ENCODE measurements at regions not wholly inside any gene's neighbourhood (a gene's known extent, or its start where the extent isn't known, plus 50 kb on each side); places are given as distances from the start of the nearest gene placed in this dataset.
A peak's percentile ranks its signal among the peaks of the same experiment; 100 is the strongest.

- Mint-ChIP-seq H3K4me3 (no peak overlapping the region), H3K4me1 (peaks cover 18% of the 10 kb centered on the region), H3K27ac (no peak overlapping the region), H3K27me3 (no peaks in the 10 kb centered on the region), H3K9me3 (no peaks in the 10 kb centered on the region), H3K36me3 (ENCODE audit: low read depth) (no peaks in the 10 kb centered on the region)
- ChIA-PET POLR2A (interaction anchor here (0.6 kb wide), 1 partner anchor 17 kb away, joined by 5 read pairs; no protein-coding TSS in a partner anchor), CTCF (interaction anchor here (0.5 to 1.5 kb wide), 2 partner anchors 11 to 264 kb away, joined by 4 to 6 read pairs; no protein-coding TSS in a partner anchor)
- DNase-seq: no peak
Observed at GRCh38 chr14:100381395-100382105, 58.4 kb downstream of the SLC25A47 start.

- no peak overlapping the region for H3K27ac Mint-ChIP-seq
- H3K4me1 Mint-ChIP-seq: peaks cover 13% of the 10 kb centered on the region
- ChIA-PET POLR2A (no interaction called here), CTCF (interaction anchor here (1.5 kb wide), 1 partner anchor 264 kb away, joined by 6 read pairs; no protein-coding TSS in a partner anchor)
- no peak for DNase-seq
- H3K9me3 Mint-ChIP-seq: no peaks in the 10 kb centered on the region
- H3K36me3 Mint-ChIP-seq (ENCODE audit: low read depth): no peaks in the 10 kb centered on the region
- H3K27me3 Mint-ChIP-seq: no peaks in the 10 kb centered on the region
- H3K4me3 Mint-ChIP-seq: no peak overlapping the region
Observed at GRCh38 chr14:100382106-100382455, 58.9 kb downstream of the SLC25A47 start.

GRCh38 chr14:100383727-100384158 is 60.6 kb downstream of the SLC25A47 start:
- peaks cover 15% of the 10 kb centered on the region for H3K4me1 Mint-ChIP-seq
- H3K4me3 Mint-ChIP-seq: no peak overlapping the region
- ChIA-PET CTCF (interaction anchor here (1.0 to 3.7 kb wide), 8 partner anchors 22 to 279 kb away, joined by 3 to 27 read pairs (median 4); no protein-coding TSS in a partner anchor), POLR2A (no interaction called here)
- peak; percentile 73 for DNase-seq
- no peak overlapping the region for H3K27ac Mint-ChIP-seq
- no peaks in the 10 kb centered on the region for H3K9me3 Mint-ChIP-seq
- no peaks in the 10 kb centered on the region for H3K27me3 Mint-ChIP-seq
- H3K36me3 Mint-ChIP-seq (ENCODE audit: low read depth): no peaks in the 10 kb centered on the region

GRCh38 chr14:100384277-100384676 is 61.1 kb downstream of the SLC25A47 start:
- H3K4me3 Mint-ChIP-seq: no peak overlapping the region

GRCh38 chr14:100384819-100385813 is 62.0 kb downstream of the SLC25A47 start:
- H3K36me3 Mint-ChIP-seq (ENCODE audit: low read depth): no peaks in the 10 kb centered on the region
- CTCF ChIA-PET: interaction anchor here (1.0 to 3.7 kb wide), 10 partner anchors 9 to 362 kb away, joined by 3 to 27 read pairs (median 4); no protein-coding TSS in a partner anchor

More at GRCh38 chr14:100384277-100384676, 61.1 kb downstream of the SLC25A47 start:
- POLR2A ChIA-PET: no interaction called here
- Mint-ChIP-seq H3K4me1 (peaks cover 14% of the 10 kb centered on the region), H3K27ac (no peak overlapping the region), H3K9me3 (no peaks in the 10 kb centered on the region), H3K36me3 (ENCODE audit: low read depth) (no peaks in the 10 kb centered on the region), H3K27me3 (no peaks in the 10 kb centered on the region)
- CTCF ChIA-PET: interaction anchor here (1.0 to 3.7 kb wide), 11 partner anchors 23 to 279 kb away, joined by 3 to 27 read pairs (median 4); no protein-coding TSS in a partner anchor
- DNase-seq: no peak

GRCh38 chr14:100386121-100386520 is 63.0 kb downstream of the SLC25A47 start:
- ChIA-PET CTCF (interaction anchor here (1.5 to 3.7 kb wide), 5 partner anchors 10 to 267 kb away, joined by 4 to 27 read pairs (median 6); no protein-coding TSS in a partner anchor), POLR2A (no interaction called here)
- Mint-ChIP-seq H3K9me3 (no peaks in the 10 kb centered on the region), H3K27ac (no peak overlapping the region), H3K4me1 (peaks cover 14% of the 10 kb centered on the region), H3K36me3 (ENCODE audit: low read depth) (no peaks in the 10 kb centered on the region), H3K4me3 (no peak overlapping the region), H3K27me3 (no peaks in the 10 kb centered on the region)
- DNase-seq: no peak

More at GRCh38 chr14:100384819-100385813, 62.0 kb downstream of the SLC25A47 start:
- Mint-ChIP-seq H3K27me3 (no peaks in the 10 kb centered on the region), H3K27ac (no peak overlapping the region), H3K4me3 (no peak overlapping the region), H3K4me1 (peaks cover 14% of the 10 kb centered on the region), H3K9me3 (no peaks in the 10 kb centered on the region)
- POLR2A ChIA-PET: no interaction called here
- no peak for DNase-seq

GRCh38 chr14:100386846-100387245 is 63.7 kb downstream of the SLC25A47 start:
- DNase-seq: no peak
- no peaks in the 10 kb centered on the region for H3K27me3 Mint-ChIP-seq
- ChIA-PET CTCF (interaction anchor here (1.4 to 1.8 kb wide), 3 partner anchors 9 to 259 kb away, joined by 5 to 6 read pairs (median 6); no protein-coding TSS in a partner anchor), POLR2A (no interaction called here)
- no peak overlapping the region for H3K27ac Mint-ChIP-seq
- H3K4me3 Mint-ChIP-seq: no peak overlapping the region
- no peaks in the 10 kb centered on the region for H3K36me3 Mint-ChIP-seq (ENCODE audit: low read depth)
- peaks cover 14% of the 10 kb centered on the region for H3K4me1 Mint-ChIP-seq
- H3K9me3 Mint-ChIP-seq: no peaks in the 10 kb centered on the region

- H3K36me3 Mint-ChIP-seq (ENCODE audit: low read depth): no peaks in the 10 kb centered on the region
- no peak overlapping the region for H3K4me3 Mint-ChIP-seq
- no peak for DNase-seq
- ChIA-PET CTCF (interaction anchor here (1.4 to 1.5 kb wide), 2 partner anchors 10 to 258 kb away, joined by 6 read pairs; no protein-coding TSS in a partner anchor), POLR2A (no interaction called here)
- H3K9me3 Mint-ChIP-seq: no peaks in the 10 kb centered on the region
- no peaks in the 10 kb centered on the region for H3K27me3 Mint-ChIP-seq
- no peak overlapping the region for H3K27ac Mint-ChIP-seq
- peaks cover 14% of the 10 kb centered on the region for H3K4me1 Mint-ChIP-seq
Observed at GRCh38 chr14:100387450-100387849, 64.3 kb downstream of the SLC25A47 start.

- POLR2A ChIA-PET: no interaction called here
- no peak for DNase-seq
- CTCF ChIA-PET: interaction anchor here (1.2 to 1.4 kb wide), 2 partner anchors 10 to 257 kb away, joined by 4 to 6 read pairs; no protein-coding TSS in a partner anchor
Observed at GRCh38 chr14:100388103-100389054, 65.2 kb downstream of the SLC25A47 start.

GRCh38 chr14:100389497-100390104 is 66.5 kb downstream of the SLC25A47 start:
- Mint-ChIP-seq H3K4me3 (no peak overlapping the region), H3K9me3 (no peaks in the 10 kb centered on the region), H3K27ac (no peak overlapping the region), H3K4me1 (peaks cover 10% of the 10 kb centered on the region), H3K27me3 (no peaks in the 10 kb centered on the region), H3K36me3 (ENCODE audit: low read depth) (no peaks in the 10 kb centered on the region)
- CTCF ChIA-PET: interaction anchor here (0.7 to 1.5 kb wide), 3 partner anchors 256 to 1372 kb away, joined by 3 to 10 read pairs (median 4); no protein-coding TSS in a partner anchor
- no peak for DNase-seq
- POLR2A ChIA-PET: no interaction called here

More at GRCh38 chr14:100388103-100389054, 65.2 kb downstream of the SLC25A47 start:
- no peaks in the 10 kb centered on the region for H3K36me3 Mint-ChIP-seq (ENCODE audit: low read depth)
- H3K4me1 Mint-ChIP-seq: peaks cover 14% of the 10 kb centered on the region
- no peaks in the 10 kb centered on the region for H3K9me3 Mint-ChIP-seq
- H3K27me3 Mint-ChIP-seq: no peaks in the 10 kb centered on the region
- H3K27ac Mint-ChIP-seq: no peak overlapping the region
- H3K4me3 Mint-ChIP-seq: no peak overlapping the region

- CTCF ChIA-PET: interaction anchor here (0.6 to 1.5 kb wide), 3 partner anchors 11 to 254 kb away, joined by 3 to 10 read pairs (median 3); no protein-coding TSS in a partner anchor
- Mint-ChIP-seq H3K9me3 (no peaks in the 10 kb centered on the region), H3K27ac (no peak overlapping the region), H3K4me3 (no peak overlapping the region), H3K36me3 (ENCODE audit: low read depth) (no peaks in the 10 kb centered on the region), H3K27me3 (no peaks in the 10 kb centered on the region), H3K4me1 (peaks cover 10% of the 10 kb centered on the region)
- POLR2A ChIA-PET: no interaction called here
- no peak for DNase-seq
Observed at GRCh38 chr14:100391173-100391572, 68.0 kb downstream of the SLC25A47 start.
